Stomach (tissue), 4 donors: ENCODE measurements at regions not wholly inside any gene's neighbourhood (a gene's known extent, or its start where the extent isn't known, plus 50 kb on each side); places are given as distances from the start of the nearest gene placed in this dataset.

Experiments used
- EP300 ChIP-seq: sonication (generic); formaldehyde crosslinking; IDR thresholded peaks from one replicate; pipeline ENCODE4 v1.6.1; 2017; ENCODE audit warnings: antibody characterized with exemption
- TF ChIP-seq, protein P1 (sequence below), 7 experiments: fragments of 450-650 bp in 4 of 7; fragments of 200-600 bp in 3 of 7; sonication (generic) in 3 of 7; IDR thresholded peaks; one replicate each; pipeline ENCODE4 v1.5.1; 2016 to 2019; ENCODE audit warnings: antibody characterized with exemption in 7 of 7, control low read depth in 2 of 7, mild to moderate bottlenecking in 1 of 7

DNA sequence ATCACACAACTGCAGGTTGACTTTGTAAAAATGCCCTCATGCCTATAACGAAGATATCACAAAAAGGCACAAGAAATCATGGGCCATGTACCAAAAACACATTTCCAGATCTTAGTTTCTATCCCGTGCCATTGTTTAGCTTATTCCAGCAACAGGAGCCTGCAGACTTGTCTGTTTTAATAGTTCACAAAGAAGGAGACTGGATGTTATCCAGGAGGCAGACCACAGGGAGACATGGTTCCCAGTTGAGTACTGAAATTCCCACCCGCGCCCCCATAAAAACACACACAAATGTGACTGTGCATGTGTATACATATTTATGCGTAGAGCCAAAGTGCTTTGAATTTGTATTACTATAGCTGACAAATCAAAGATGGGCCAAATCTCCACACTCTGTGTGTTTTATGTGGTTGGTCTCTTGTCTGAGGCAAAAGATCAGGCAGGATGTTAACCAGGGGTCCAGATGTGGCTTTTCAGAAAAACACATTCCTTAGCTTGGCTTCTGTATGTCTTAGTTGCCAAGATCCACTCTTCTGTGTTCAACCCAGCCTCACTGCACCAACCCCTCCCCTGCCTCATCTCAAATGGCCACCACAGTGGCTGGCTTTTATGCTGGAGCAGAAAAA is 469.2 kb upstream of the DIPK2B start:
- TF ChIP-seq, protein P1, sequence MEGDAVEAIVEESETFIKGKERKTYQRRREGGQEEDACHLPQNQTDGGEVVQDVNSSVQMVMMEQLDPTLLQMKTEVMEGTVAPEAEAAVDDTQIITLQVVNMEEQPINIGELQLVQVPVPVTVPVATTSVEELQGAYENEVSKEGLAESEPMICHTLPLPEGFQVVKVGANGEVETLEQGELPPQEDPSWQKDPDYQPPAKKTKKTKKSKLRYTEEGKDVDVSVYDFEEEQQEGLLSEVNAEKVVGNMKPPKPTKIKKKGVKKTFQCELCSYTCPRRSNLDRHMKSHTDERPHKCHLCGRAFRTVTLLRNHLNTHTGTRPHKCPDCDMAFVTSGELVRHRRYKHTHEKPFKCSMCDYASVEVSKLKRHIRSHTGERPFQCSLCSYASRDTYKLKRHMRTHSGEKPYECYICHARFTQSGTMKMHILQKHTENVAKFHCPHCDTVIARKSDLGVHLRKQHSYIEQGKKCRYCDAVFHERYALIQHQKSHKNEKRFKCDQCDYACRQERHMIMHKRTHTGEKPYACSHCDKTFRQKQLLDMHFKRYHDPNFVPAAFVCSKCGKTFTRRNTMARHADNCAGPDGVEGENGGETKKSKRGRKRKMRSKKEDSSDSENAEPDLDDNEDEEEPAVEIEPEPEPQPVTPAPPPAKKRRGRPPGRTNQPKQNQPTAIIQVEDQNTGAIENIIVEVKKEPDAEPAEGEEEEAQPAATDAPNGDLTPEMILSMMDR (IDR thresholded peaks at IDR 0.05) = no peak
- no peak for TF ChIP-seq EP300
